ENCODE measurements at regions not wholly inside any gene's neighbourhood (a gene's known extent, or its start where the extent isn't known, plus 50 kb on each side); places are given as distances from the start of the nearest gene placed in this dataset.

GRCh38 chr7:96591159-96591899, 118.3 kb downstream of the SEM1 start:
- Histone ChIP-seq H3K9me3 (ENCODE audit: control insufficient read depth in 4 of 4, low read length in 3 of 4) (no peaks in the 10 kb centered on the region), H3K27me3 (ENCODE audit: control insufficient read depth in 4 of 4, insufficient read depth in 4 of 4, low read length in 3 of 4) (no peaks in the 10 kb centered on the region), H3K36me3 (ENCODE audit: control insufficient read depth in 4 of 4, insufficient read depth in 3 of 4, low read depth in 1 of 4, low read length in 3 of 4) (no peaks in the 10 kb centered on the region), H3K4me3 (ENCODE audit: low read depth in 1 of 3, low read length in 3 of 3) (no peak overlapping the region), H3K27ac (ENCODE audit: low read depth in 1 of 2, low read length in 2 of 2) (no peak overlapping the region), H3K9ac (ENCODE audit: low read depth in 1 of 2, low read length in 2 of 2) (no peak overlapping the region), H3K4me1 (ENCODE audit: control insufficient read depth in 4 of 4, insufficient read depth in 4 of 4, low read length in 3 of 4) (no peaks in the 10 kb centered on the region)
- DNase-seq (ENCODE audit: low spot score), result no peak
- TF ChIP-seq FOXA2 (IDR thresholded peaks at IDR 0.05) (no peak), ZBTB33 (IDR thresholded peaks at IDR 0.05) (no peak), SP1 (IDR thresholded peaks at IDR 0.05) (no peak), GABPA (IDR thresholded peaks at IDR 0.05 in 1 of 2, conservative IDR thresholded peaks at IDR 0.05 in 1 of 2) (no peak), EGR1 (IDR thresholded peaks at IDR 0.05; ENCODE audit: low read depth in 2 of 2) (no peak), NR2F2 (IDR thresholded peaks at IDR 0.05) (no peak), TAF1 (conservative IDR thresholded peaks at IDR 0.05) (no peak), REST (IDR thresholded peaks at IDR 0.05) (no peak), MAX (IDR thresholded peaks at IDR 0.05) (no peak)
- TF ChIP-seq, protein P1, sequence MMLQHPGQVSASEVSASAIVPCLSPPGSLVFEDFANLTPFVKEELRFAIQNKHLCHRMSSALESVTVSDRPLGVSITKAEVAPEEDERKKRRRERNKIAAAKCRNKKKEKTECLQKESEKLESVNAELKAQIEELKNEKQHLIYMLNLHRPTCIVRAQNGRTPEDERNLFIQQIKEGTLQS (IDR thresholded peaks at IDR 0.05), result no peak
- 56% methylated on average over 4 of the region's 4 CpGs for WGBS

DNA sequence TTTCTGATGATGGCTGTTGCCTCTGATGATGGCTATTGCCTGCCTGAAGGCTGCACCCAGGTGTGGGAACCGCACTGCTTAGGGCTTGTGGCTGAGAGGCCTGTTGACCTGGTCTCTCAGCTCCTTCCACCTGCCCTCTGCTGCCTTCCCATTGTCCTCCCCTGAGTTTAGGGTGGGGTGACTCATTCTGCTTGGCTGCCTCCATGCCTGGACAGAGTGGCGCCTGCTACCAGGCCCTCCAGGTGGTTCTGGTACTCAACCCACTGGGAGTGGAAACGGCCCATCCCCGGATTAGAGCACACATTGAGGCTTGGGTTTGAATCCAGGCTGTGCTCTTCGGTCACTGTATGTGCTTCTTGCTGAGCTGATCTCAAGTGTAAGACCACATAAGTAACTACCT, 120.6 kb downstream of the SEM1 start:
- DNase-seq (ENCODE audit: low spot score), result no peak
- no peaks in the 10 kb centered on the region for H3K36me3 ChIP-seq (ENCODE audit: control insufficient read depth in 4 of 4, insufficient read depth in 3 of 4, low read depth in 1 of 4, low read length in 3 of 4)
- no peak overlapping the region for H3K9ac ChIP-seq (ENCODE audit: low read depth in 1 of 2, low read length in 2 of 2)
- H3K27me3 ChIP-seq (ENCODE audit: control insufficient read depth in 4 of 4, insufficient read depth in 4 of 4, low read length in 3 of 4), result no peaks in the 10 kb centered on the region
- 94% methylated on average over 5 of the region's 5 CpGs for WGBS
- H3K27ac ChIP-seq (ENCODE audit: low read depth in 1 of 2, low read length in 2 of 2), result no peak overlapping the region
- no peaks in the 10 kb centered on the region for H3K4me1 ChIP-seq (ENCODE audit: control insufficient read depth in 4 of 4, insufficient read depth in 4 of 4, low read length in 3 of 4)
- no peak overlapping the region for H3K4me3 ChIP-seq (ENCODE audit: low read depth in 1 of 3, low read length in 3 of 3)
- no peaks in the 10 kb centered on the region for H3K9me3 ChIP-seq (ENCODE audit: control insufficient read depth in 4 of 4, low read length in 3 of 4)
- no peak for TF ChIP-seq FOXA2 (IDR thresholded peaks at IDR 0.05)
- no peak for TF ChIP-seq REST (IDR thresholded peaks at IDR 0.05)
- no peak for TF ChIP-seq FOXA1 (IDR thresholded peaks at IDR 0.05)
- no peak for TF ChIP-seq JUND (IDR thresholded peaks at IDR 0.05)
- TF ChIP-seq, protein P1 (IDR thresholded peaks at IDR 0.05), result no peak
- no peak for TF ChIP-seq EGR1 (IDR thresholded peaks at IDR 0.05; ENCODE audit: low read depth in 2 of 2)
- no peak for TF ChIP-seq TAF1 (conservative IDR thresholded peaks at IDR 0.05)
- no peak for TF ChIP-seq HNF4G (IDR thresholded peaks at IDR 0.05)
- no peak for TF ChIP-seq ZBTB33 (IDR thresholded peaks at IDR 0.05)
- TF ChIP-seq RAD21 (IDR thresholded peaks at IDR 0.05), result no peak
- TF ChIP-seq, protein P2, sequence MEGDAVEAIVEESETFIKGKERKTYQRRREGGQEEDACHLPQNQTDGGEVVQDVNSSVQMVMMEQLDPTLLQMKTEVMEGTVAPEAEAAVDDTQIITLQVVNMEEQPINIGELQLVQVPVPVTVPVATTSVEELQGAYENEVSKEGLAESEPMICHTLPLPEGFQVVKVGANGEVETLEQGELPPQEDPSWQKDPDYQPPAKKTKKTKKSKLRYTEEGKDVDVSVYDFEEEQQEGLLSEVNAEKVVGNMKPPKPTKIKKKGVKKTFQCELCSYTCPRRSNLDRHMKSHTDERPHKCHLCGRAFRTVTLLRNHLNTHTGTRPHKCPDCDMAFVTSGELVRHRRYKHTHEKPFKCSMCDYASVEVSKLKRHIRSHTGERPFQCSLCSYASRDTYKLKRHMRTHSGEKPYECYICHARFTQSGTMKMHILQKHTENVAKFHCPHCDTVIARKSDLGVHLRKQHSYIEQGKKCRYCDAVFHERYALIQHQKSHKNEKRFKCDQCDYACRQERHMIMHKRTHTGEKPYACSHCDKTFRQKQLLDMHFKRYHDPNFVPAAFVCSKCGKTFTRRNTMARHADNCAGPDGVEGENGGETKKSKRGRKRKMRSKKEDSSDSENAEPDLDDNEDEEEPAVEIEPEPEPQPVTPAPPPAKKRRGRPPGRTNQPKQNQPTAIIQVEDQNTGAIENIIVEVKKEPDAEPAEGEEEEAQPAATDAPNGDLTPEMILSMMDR (IDR thresholded peaks at IDR 0.05; ENCODE audit: low read depth, low read length, missing input control), result no peak
- no peak for TF ChIP-seq NR2F2 (IDR thresholded peaks at IDR 0.05)
- no peak for TF ChIP-seq YY1 (IDR thresholded peaks at IDR 0.05)
- no peak for TF ChIP-seq RXRA (IDR thresholded peaks at IDR 0.05)

Data from liver (tissue), 8 donors.